ENCODE measurements at regions not wholly inside any gene's neighbourhood (a gene's known extent, or its start where the extent isn't known, plus 50 kb on each side); places are given as distances from the start of the nearest gene placed in this dataset.

GRCh38 chrX:43140582-43140981 is 362.6 kb upstream of the PPP1R2C start:
- TF ChIP-seq FOXP2 (optimal IDR thresholded peaks at IDR 0.05; ENCODE audit: borderline replicate concordance, extremely low read depth, extremely low read length, insufficient read depth): no peak
- TF ChIP-seq TAF1 (IDR thresholded peaks at IDR 0.05; ENCODE audit: borderline replicate concordance, insufficient read depth, low read length): no peak
- no peak for TF ChIP-seq REST (IDR thresholded peaks at IDR 0.05; ENCODE audit: insufficient read depth in 1 of 2, low read depth in 2 of 2, low read length in 2 of 2)
- no peak for TF ChIP-seq SIN3A (IDR thresholded peaks at IDR 0.05; ENCODE audit: borderline replicate concordance, insufficient read depth, low read length)

- TF ChIP-seq POLR2AphosphoS5 (IDR thresholded peaks at IDR 0.05; ENCODE audit: low read depth, low read length) (no peak), SIN3A (IDR thresholded peaks at IDR 0.05; ENCODE audit: borderline replicate concordance, insufficient read depth, low read length) (no peak), TAF1 (IDR thresholded peaks at IDR 0.05; ENCODE audit: borderline replicate concordance, insufficient read depth, low read length) (no peak), REST (IDR thresholded peaks at IDR 0.05; ENCODE audit: insufficient read depth in 1 of 2, low read depth in 2 of 2, low read length in 2 of 2) (no peak), FOXP2 (optimal IDR thresholded peaks at IDR 0.05; ENCODE audit: borderline replicate concordance, extremely low read depth, extremely low read length, insufficient read depth) (no peak)
These were observed 363.9 kb upstream of the PPP1R2C start for GRCh38 chrX:43141885-43142284.

GRCh38 chrX:43148305-43148704 is 370.3 kb upstream of the PPP1R2C start:
- no peak for TF ChIP-seq POLR2AphosphoS5 (IDR thresholded peaks at IDR 0.05; ENCODE audit: low read depth, low read length)
- TF ChIP-seq FOXP2 (optimal IDR thresholded peaks at IDR 0.05; ENCODE audit: borderline replicate concordance, extremely low read depth, extremely low read length, insufficient read depth): no peak
- no peak for TF ChIP-seq TAF1 (IDR thresholded peaks at IDR 0.05; ENCODE audit: borderline replicate concordance, insufficient read depth, low read length)
- no peak for TF ChIP-seq SIN3A (IDR thresholded peaks at IDR 0.05; ENCODE audit: borderline replicate concordance, insufficient read depth, low read length)
- no peak for TF ChIP-seq REST (IDR thresholded peaks at IDR 0.05; ENCODE audit: insufficient read depth in 1 of 2, low read depth in 2 of 2, low read length in 2 of 2)

GRCh38 chrX:43165343-43165920 is 387.5 kb upstream of the PPP1R2C start:
- TF ChIP-seq FOXP2 (optimal IDR thresholded peaks at IDR 0.05; ENCODE audit: borderline replicate concordance, extremely low read depth, extremely low read length, insufficient read depth) (no peak), TAF1 (IDR thresholded peaks at IDR 0.05; ENCODE audit: borderline replicate concordance, insufficient read depth, low read length) (no peak), REST (IDR thresholded peaks at IDR 0.05; ENCODE audit: insufficient read depth in 1 of 2, low read depth in 2 of 2, low read length in 2 of 2) (no peak), POLR2AphosphoS5 (IDR thresholded peaks at IDR 0.05; ENCODE audit: low read depth, low read length) (no peak), SIN3A (IDR thresholded peaks at IDR 0.05; ENCODE audit: borderline replicate concordance, insufficient read depth, low read length) (no peak)

- TF ChIP-seq FOXP2 (optimal IDR thresholded peaks at IDR 0.05; ENCODE audit: borderline replicate concordance, extremely low read depth, extremely low read length, insufficient read depth) (no peak), TAF1 (IDR thresholded peaks at IDR 0.05; ENCODE audit: borderline replicate concordance, insufficient read depth, low read length) (no peak), SIN3A (IDR thresholded peaks at IDR 0.05; ENCODE audit: borderline replicate concordance, insufficient read depth, low read length) (no peak), REST (IDR thresholded peaks at IDR 0.05; ENCODE audit: insufficient read depth in 1 of 2, low read depth in 2 of 2, low read length in 2 of 2) (no peak), POLR2AphosphoS5 (IDR thresholded peaks at IDR 0.05; ENCODE audit: low read depth, low read length) (no peak)
These were observed 388.9 kb upstream of the PPP1R2C start for GRCh38 chrX:43166874-43167273.
